Cardiac fibroblast (primary cell): ENCODE measurements at regions not wholly inside any gene's neighbourhood (a gene's known extent, or its start where the extent isn't known, plus 50 kb on each side); places are given as distances from the start of the nearest gene placed in this dataset.

Source experiments
- DNase-seq, 2 donors: peaks; one replicate each; pipeline versions ENCODE4 v3.0.0 to v3.0.0-alpha.2; 2010; ENCODE audit warnings: low read depth in 2 of 2
- H3K4me3 ChIP-seq, 2 donors: replicated peaks in 1 of 2; 1 replicate in 1 of 2; 2 replicates in 1 of 2; pipeline ENCODE4 v1.5.1; 2011; ENCODE audit warnings: low read depth in 2 of 2, low read length in 2 of 2, mild to moderate bottlenecking in 2 of 2, moderate library complexity in 1 of 2
- CTCF ChIP-seq: IDR thresholded peaks from one replicate; pipeline ENCODE4 v1.5.1; 2011; ENCODE audit warnings: low read depth, mild to moderate bottlenecking, low read length, inconsistent platforms

GRCh38 chr5:53160895-53161294 lies 51.3 kb upstream of the MOCS2 start:
- no peak for DNase-seq
- no peak overlapping the region for H3K4me3 ChIP-seq
- no peak for TF ChIP-seq CTCF

- no peak for TF ChIP-seq CTCF
- peak; percentile 28 to 57 for DNase-seq
- no peak overlapping the region for H3K4me3 ChIP-seq
Observed at GRCh38 chr5:53161876-53162275, 52.3 kb upstream of the MOCS2 start.

GRCh38 chr5:53164478-53165165 lies 55.1 kb upstream of the MOCS2 start:
- DNase-seq, result no peak
- TF ChIP-seq CTCF, result no peak
- no peak overlapping the region for H3K4me3 ChIP-seq

- no peak overlapping the region for H3K4me3 ChIP-seq
- no peak for DNase-seq
- TF ChIP-seq CTCF, result no peak
Observed at GRCh38 chr5:53165431-53166182, 56.0 kb upstream of the MOCS2 start.

- TF ChIP-seq CTCF, result no peak
- H3K4me3 ChIP-seq, result no peak overlapping the region
- DNase-seq, result peak; percentile 17 to 60
Observed at GRCh38 chr5:53166183-53166495, 56.6 kb upstream of the MOCS2 start.

- DNase-seq, result peak; percentile 53 to 79
- no peak for TF ChIP-seq CTCF
- H3K4me3 ChIP-seq, result no peak overlapping the region
Observed at GRCh38 chr5:53167836-53168235, 58.3 kb upstream of the MOCS2 start.
